Stimulated activated CD8-positive, alpha-beta memory T cell treated with anti-CD3 and anti-CD28 coated beads, Interleukin-12 subunit alpha, Interleukin-12 subunit beta, amount 100 ng/mL, for 24 hours (primary cell): ENCODE measurements at regions not wholly inside any gene's neighbourhood (a gene's known extent, or its start where the extent isn't known, plus 50 kb on each side); places are given as distances from the start of the nearest gene placed in this dataset.

ENCODE experiments used
- DNase-seq: peaks from one replicate; pipeline ENCODE4 v3.0.0-alpha.2; 2020; ENCODE audit errors: extremely low read depth

DNA sequence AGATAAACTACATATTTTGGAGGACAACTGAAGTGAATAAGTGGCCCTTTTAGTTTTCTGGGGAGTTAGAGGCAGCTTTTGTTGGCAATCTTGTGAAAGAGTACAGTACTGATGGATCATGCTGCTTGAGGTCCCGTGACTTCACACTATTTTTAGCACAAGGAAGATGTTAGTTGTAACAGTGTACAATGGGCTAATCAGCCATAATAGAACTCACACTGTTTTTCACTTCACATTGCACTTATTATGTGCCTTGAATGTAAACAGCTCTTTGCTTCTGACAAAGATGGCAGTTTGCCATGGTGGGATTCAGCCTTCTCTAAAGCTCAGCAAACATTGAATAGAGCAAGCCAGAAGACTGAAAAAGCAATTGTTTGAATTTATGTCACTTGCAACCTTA, 176.7 kb upstream of the ZNF608 start:
- no peak for DNase-seq

DNA sequence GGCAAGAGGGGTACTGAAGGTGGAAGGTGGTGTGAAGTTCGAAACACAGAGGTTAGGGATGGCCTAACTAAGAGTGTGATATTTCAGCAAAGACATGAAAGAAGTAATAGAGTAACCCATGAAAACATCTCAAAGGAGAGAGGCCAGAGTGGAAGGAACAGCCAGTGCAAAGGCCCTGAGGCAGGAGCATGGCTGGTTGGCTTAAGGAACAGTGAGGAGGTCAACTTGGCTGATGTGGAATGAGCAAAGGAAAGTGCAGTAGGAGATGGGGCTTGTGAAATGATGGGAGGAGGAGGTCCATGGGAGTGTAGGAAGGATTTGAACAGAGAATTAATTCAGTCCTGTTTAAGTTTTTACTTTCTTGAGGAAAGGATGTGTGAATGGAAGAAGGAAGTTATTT, 178.3 kb upstream of the ZNF608 start:
- DNase-seq, result no peak

DNA sequence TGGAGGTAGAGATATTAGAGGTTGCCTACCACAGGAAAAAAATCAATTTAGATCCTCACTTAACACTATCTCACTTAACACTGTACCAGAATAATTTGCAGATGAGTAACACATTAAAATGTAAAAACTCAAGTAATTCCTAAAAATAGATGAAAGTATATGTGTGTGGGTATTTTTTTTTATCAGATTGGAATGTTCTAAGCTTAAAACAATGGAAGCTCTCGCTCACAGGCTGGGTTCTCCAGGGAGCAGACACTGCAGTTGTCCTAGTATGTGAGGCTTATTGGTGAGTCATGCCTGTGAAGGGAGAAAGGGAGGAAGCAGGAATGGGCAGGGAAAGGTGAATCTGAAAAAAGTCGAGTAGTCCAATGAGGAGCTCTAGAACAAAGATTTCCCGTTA, 181.3 kb upstream of the ZNF608 start:
- no peak for DNase-seq

DNA sequence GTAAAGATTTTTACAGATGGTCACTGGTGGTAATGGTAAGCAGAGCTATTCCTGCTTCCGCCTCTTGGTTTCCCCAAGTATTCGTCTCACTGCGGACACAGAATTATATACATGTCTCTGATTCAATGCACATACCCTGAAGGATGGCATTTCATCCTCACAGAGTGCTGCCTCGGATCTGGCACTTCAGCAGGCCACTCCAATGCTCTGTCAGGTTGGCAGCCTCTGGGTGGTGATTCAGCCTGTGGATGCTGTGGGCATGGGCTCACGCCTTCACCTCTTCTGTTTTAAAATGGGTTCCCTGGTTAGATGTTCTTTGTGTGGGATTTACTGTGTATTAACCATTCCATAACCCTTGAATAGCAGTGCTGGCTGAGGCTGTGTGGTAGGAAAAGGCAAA, 182.6 kb upstream of the ZNF608 start:
- no peak for DNase-seq

DNA sequence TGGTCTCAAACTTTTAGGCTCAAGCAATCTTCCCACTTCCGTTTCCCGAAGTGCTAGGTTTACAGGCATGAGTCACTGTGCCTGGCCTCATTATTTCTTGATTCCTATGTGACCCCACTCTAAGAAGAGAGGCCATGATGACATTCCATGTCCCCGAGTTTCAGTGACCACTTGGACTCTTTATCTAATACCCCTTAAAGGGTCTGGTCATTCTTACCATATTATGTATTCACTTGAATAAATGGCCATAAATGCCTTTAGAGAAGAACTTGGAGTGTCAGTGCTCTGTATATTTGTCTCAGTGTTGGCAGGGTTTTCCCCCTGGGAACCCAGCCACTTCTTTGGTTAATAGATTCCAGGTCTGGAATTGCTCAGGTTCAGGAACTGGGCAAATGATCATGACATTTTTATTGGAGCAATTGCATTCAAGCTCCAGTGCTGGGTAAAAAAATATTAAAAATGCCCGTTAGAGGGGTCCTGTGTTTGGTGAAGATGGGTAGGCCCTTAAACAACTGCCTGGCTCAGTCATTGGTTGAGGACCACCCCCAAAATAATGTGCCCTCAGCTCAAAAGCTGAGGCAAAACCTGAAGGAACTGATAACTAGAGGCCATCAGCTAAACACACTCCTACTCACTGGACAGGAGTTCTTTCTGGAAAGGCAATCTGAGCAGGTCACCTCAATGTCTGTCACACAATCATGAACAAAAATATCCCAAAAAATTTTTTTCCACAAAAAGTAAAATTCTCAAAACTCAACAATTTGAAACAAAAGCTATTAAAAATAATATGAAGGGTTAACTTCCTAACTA, 186.6 kb upstream of the ZNF608 start:
- DNase-seq, result no peak

DNA sequence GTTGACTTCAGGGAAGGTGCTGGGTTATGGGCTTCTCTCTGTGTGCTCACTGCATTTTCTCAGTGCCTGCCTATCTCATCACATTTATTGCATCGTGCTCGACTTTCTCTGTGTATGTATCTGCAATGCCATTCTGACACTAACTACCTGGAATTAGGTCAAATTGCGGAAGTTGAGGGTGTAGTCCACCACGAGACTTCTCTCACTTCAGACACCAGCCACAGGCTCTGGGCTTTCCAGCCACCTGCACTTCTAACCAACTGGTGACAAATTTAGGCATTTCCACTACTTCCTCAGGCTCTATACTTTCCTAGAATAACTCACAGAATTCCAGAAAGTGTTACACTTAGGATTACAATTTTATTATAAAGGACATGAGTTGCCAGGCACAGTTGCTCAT, 188.6 kb upstream of the ZNF608 start:
- no peak for DNase-seq

DNA sequence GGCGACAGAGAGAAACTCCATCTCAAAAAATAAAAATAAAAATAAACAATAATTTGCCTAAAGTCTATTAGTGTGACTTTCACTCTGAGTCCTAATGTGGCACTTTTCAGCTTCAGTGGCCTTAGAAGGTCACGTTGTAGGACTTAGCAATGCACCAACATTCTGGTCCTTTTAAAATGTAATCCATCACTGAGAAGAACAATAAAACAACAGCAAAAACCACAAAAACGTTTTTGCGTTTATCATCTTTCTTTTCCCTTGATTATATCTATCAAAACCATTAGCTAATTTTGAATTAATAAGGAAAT, 190.1 kb upstream of the ZNF608 start:
- DNase-seq, result no peak

DNA sequence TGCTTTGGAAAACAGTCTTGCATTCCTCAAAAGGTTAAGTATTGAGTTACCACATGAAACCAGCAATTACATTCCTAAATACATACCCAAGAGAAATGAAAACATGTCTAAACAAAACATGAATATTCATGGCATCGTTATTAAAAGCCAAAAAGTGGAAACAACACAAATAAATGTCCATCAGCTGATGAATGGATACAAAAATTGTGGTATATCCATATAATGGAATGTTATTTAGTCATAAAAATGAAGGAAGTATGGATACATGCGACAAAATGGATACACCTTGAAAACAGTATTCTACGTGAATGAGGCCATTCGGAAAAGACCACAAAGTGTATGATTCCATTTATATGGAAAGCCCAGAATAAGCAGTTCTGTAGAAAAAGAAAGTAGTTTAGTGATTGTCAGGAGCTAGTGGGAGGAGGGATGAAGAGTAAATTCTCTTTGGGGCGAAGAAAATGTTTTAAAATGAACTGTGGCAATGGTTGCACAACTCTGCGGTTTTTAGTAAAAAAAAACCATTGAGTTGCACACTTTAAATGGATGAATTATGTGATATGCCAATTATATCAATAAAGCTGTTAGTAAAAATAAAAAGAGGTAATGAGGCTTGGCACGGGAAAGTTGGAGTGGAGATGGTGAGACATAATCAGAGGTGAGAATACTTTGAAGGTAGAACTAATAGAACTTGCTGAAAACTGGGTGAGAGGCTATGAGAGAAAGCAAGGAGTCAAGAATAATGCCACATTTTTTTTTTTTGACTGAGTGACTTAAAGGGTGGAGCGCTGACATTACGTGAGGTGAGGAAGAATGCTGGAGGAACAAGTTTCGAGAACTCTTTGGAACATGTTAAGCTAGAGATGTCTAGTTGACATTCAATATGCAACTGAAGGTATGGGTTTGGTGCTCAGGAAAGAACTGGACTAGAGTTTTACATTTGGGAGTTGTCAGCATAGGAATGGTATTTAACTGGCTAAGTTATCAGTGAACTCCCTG, 194.9 kb upstream of the ZNF608 start:
- no peak for DNase-seq

DNA sequence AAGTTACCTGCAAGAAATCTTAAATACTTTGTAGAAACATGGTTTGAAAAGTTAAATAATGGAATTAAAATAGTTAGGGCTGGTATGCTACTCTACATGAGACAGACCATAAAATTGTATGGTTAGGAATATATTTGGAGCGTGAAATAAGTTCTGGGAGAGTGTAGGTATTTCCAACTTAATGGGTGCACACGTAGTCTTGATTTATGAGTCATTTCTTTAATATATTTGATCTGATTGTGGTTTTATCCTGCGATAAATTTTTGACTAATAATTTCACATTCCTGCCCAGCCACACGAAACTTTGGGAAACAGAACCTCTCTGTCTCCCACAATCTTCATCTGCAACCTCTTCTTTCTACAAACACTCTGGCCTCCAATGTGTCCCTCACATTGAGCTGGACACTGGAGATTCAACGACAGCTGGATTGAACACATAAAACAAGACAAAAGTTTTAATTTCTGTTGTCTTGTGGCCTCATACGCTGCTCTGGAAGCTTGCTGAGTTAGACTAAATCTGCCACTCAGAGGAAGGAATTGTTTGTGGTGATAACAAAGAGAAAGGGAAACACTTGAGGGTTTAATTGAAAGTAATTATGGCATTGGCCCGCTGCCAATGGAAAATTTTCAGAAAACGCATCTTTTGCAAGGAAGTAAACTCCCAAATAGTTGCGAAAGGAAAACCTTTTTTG, 201.8 kb upstream of the ZNF608 start:
- DNase-seq, result no peak

DNA sequence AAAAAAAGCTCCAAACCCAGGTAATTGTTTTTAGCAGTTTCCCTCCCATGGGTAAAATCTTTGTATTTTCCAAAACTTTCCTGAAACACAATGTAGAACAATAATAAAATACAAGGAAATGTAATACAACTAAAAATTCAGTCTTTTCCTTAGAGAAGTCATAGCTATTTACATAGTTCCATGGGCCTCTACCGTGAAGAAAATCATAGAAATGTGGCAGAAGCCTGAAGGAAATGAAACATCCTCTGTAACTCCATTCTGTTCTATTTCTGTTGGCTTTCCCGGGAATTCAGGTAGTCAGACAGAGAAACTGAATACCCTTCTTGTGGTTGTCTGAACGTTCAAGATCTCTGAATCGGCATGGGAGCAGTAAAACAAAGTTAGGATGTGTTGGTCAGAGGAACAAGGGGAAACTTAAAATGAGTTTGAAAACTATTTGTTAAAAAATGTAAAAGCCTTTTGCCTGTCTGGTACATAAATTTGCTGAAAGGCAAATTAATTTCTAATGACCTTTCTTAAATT, 202.4 kb upstream of the ZNF608 start:
- no peak for DNase-seq

DNA sequence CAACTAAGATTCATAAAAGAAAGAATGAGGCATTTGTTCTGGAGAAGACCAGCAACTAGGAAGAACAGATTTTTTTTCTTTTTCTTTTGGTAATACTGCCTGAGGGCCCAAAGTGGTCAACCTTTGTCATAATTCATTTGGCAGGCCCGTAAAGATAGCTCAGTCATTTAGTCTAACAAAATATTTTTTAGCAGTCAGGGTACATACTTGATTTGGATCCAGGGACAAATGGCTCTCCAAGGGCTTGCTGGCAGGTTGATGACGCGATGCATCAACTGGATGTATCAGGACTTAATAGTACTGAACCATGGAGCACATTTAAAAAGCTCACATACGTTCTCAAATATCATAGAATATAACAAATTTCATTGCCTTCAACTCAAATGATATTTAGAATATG, 203.4 kb upstream of the ZNF608 start:
- no peak for DNase-seq

DNA sequence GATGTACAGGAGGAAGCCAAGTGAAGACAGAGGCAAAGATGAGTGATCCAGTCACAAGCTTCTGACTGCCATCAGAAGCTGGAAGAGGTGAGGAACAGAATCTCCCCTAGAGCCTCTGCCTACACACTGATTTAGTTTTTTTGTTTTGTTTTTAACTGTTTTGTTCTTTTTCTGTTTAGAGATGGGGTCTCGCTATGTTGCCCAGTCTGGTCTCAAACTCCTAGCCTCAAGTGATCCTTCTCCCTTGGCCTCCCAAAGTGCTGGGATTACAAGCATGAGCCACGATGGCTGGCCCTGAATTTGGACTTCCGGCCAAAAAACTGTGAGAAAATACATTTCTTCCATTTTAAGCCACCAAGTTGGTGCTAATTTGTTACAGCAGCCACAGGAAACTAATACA, 204.7 kb upstream of the ZNF608 start:
- no peak for DNase-seq

DNA sequence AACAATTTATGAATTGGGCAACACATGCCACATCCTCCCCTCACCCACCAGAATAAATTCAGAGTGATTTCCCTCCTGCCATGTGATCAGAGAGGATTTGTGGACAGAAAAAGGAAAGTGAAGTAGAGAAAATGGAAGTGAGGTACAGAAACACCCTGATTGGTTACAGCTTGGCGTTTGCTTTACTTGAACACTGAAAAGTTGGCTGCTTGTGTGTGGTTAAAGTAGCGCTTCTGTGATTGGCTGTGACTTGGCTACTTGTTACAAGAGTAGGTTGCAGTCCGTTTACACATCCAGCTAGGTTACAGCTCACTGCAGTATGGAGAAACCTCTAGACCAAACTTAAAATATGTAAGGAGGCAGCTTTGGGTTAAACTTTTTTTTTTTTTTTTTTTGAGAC, 205.2 kb upstream of the ZNF608 start:
- DNase-seq, result no peak

DNA sequence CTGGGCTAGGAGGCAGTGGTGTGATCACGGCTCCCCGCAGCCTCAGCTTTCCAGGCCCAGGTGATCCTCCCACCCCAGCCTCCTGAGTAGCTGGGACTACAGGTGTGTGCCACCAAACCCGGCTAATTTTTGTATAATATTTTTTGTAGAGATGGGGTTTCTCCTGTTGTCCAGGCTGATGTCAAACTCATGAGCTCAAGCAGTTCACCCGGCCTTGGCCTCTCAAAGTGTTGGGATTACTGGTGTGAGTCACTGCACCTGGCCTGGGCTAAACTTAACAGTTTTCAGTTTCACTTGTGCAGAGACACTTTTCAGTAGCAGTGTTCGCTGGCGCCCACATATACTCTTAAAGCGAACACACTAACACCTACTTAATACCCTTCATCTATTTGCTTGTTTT, 205.6 kb upstream of the ZNF608 start:
- DNase-seq, result no peak

DNA sequence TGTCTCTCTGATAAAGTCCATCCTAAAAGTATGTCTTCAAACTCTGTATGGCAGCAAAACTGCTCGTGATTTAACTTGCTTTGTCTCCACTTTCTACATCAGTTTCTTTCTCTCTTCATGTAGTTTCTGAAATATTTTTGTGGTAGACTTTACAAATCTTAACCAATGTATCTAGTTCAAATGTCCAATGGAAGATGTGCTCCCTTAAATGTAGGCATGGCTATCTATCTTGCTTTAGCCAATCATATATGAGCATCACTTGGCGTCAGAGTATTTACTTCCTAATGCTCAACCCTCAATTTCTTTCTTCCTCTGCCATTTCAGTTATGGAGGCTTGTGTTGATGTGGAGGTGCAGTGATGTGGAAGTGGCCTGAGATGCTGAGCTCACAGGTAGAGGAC, 206.1 kb upstream of the ZNF608 start:
- no peak for DNase-seq

DNA sequence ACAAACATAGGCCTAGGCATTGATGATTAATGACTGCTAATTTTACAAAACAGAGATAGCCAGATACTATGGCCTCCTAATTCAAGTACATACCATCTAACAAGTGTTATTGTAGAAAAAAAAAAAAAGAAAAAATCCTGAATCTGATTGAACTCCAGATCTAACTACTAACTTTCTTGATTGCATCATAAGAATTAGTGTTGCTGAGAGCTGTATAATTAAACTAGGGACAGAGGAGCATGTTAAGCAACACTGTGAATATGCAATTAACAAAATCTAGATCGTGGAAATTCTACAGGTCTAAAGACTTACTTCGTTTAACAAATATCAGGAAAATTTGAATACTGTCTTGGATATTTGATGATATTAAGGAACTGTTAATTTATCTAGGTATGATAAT, 208.3 kb upstream of the ZNF608 start:
- no peak for DNase-seq

DNA sequence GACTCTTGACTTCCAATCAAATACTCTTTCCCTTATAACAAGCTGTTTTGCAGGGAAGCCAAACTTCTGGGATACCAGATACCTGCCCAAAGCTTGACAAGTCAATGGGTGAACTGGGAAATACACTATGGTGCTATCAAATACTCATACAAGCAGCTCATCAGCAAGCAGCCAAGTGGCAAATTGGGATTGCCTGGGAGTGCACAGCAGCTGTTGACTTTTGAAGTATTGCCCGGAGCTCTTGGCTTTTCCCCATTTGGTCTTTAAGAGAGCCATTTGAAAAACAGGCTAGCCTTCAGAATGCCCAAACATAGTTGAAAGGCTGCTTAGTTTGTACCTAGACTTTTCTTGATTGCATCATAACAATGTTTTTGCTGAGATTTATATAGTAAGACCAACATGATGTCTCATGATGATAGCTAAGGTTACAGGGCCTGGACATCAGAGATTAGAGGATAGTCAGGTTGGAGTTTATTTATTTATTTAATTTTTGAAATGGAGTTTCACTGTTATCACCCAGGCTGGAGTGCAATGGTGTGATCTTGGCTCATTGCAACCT, 210.1 kb upstream of the ZNF608 start:
- DNase-seq, result no peak

DNA sequence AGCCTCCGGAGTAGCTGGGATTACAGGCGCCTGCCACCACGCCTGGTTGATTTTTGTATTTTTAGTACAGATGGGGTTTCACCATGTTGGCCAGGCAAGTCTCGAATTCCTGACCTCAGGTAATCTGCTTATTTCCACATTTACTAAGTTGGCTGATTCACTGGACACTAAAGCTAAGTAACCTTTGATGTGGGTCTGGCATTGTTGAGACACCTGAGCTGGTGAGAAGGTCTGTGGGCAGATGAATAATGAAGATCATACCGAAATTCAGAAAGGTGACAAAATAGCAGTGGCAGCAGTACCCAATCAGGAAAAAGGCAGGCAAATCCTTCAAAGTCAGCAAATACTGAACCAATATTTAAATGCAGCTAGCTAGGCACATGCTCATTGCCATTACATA, 210.6 kb upstream of the ZNF608 start:
- no peak for DNase-seq

DNA sequence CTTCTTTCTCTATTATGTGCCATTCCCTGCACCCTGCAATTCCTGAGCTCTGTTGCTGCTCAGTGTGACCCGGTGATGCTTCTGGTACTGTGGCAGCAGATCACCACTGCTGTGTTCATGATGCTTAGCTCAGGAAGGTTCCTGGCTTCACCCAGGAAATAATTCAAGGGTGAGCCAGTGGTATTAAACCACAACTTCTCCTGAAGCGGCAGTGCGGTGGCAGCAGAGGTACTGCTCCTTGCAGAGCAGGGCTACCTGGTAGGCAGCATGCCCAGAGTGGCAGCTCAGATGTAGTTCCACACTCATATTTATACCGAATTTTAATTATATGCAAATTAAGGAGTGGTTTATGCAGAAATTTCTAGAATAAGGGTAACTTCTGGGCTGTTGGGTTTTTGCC, 213.8 kb upstream of the ZNF608 start:
- no peak for DNase-seq

DNA sequence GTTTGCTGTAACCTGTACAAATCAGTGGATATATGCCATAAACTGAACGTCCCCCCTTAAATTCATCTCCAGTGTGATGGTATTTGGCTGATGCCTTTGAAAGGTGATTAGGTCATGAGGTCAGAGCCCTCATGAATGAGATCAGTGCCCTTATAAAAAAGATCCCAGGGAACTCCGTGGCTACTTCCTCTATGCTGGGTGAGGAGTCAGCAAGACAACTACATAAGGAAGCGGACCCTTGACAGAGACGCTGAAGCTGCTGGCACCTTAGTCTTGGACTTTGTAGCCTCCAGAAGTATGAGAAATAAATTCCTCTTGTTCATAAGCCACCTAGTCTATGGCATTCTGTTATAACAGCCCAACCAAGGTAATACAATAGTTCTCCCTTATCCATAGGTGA, 215.1 kb upstream of the ZNF608 start:
- DNase-seq, result no peak

DNA sequence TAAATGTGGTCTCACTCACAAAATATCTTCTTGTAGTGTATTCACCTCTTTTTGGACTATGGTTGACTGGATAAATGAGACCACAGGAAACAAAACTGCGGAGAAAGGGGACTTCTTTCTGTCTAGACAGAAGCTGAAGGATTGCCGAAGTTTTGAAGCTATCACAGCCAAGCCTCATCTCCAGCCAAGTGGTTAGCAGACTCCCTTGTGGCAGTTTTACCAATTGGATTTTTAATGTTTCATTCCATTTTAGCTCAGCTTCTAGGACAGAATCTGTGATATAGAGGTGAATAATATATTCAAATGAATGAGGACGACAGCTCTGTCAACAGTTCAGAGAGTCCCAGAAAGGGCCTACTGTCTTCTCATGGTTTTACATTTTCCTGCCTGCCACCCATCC, 215.7 kb upstream of the ZNF608 start:
- no peak for DNase-seq

DNA sequence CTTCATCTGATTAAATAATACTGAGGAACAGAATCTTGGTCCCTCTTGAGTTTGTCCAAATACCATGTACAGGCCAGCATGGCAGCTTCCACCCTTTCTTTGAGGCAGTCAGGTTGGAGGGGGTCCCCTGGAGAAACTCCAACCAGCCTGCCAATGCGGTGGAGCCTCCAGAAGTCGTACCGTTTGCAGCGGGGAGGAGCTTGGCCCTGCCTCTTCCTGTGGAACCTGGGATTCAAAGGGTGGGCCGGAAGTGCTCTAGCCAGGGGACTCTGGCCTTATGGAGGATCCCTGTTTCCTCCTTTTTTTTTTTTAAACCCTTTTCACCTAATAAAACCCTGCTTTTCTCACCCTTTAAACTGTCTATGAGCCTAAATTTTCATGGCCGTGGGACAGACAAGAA, 216.3 kb upstream of the ZNF608 start:
- DNase-seq, result no peak
